Neural crest cell (in vitro differentiated cells): ENCODE measurements at regions not wholly inside any gene's neighbourhood (a gene's known extent, or its start where the extent isn't known, plus 50 kb on each side); places are given as distances from the start of the nearest gene placed in this dataset.
"Not testable (repeated sequence)": the region's sequence is repeated elsewhere in the genome, so short reads cannot be mapped to it uniquely, and the experiment has no call there.

Source experiments
- DNase-seq: peaks from one replicate; pipeline ENCODE4 v3.0.0; 2021; ENCODE audit warnings: low read depth, mixed read lengths, low spot score
- H3K27ac Mint-ChIP-seq: one replicate; pipeline ENCODE4 v1.8.0; 2021; ENCODE audit warnings: mild to moderate bottlenecking, mixed read lengths; ENCODE audit not compliant: unreplicated experiment
- H3K27me3 Mint-ChIP-seq: 2 replicates; pipeline ENCODE4 v1.8.0; 2021; ENCODE audit warnings: low read depth, mild to moderate bottlenecking, mixed read lengths
- H3K36me3 Mint-ChIP-seq: 2 replicates; pipeline ENCODE4 v1.8.0; 2021; ENCODE audit warnings: low read depth, mild to moderate bottlenecking, mixed read lengths
- H3K4me1 Mint-ChIP-seq: 2 replicates; pipeline ENCODE4 v1.8.0; 2021; ENCODE audit warnings: mixed read lengths
- H3K4me3 Mint-ChIP-seq: one replicate; pipeline ENCODE4 v1.8.0; 2021; ENCODE audit warnings: mild to moderate bottlenecking, mixed read lengths
- H3K9me3 Mint-ChIP-seq: 2 replicates; pipeline ENCODE4 v1.8.0; 2021; ENCODE audit warnings: mixed read lengths
- CTCF ChIP-seq: fragments of 200-600 bp; sonication (generic); conservative IDR thresholded peaks from 2 replicates; pipeline ENCODE4 v1.5.0; 2021; ENCODE audit warnings: antibody characterized with exemption, mild to moderate bottlenecking

GRCh38 chr2:52288596-52288995 lies 1256.7 kb upstream of the NRXN1 start:
- Mint-ChIP-seq H3K36me3 (no peaks in the 10 kb centered on the region), H3K27me3 (no peaks in the 10 kb centered on the region), H3K4me3 (no peak overlapping the region), H3K4me1 (peaks cover 29% of the 10 kb centered on the region), H3K27ac (no peak overlapping the region), H3K9me3 (no peaks in the 10 kb centered on the region)
- DNase-seq = no peak
- TF ChIP-seq CTCF = no peak

GRCh38 chr2:52269696-52270485 lies 1238.0 kb upstream of the NRXN1 start:
- DNase-seq = no peak
- TF ChIP-seq CTCF = no peak
- peaks cover 2% of the 10 kb centered on the region for H3K36me3 Mint-ChIP-seq
- H3K4me1 Mint-ChIP-seq = peaks cover under 1% of the 10 kb centered on the region
- peaks cover 17% of the 10 kb centered on the region for H3K9me3 Mint-ChIP-seq
- no peak overlapping the region for H3K27ac Mint-ChIP-seq
- H3K4me3 Mint-ChIP-seq = no peak overlapping the region
- H3K27me3 Mint-ChIP-seq = no peaks in the 10 kb centered on the region

DNA sequence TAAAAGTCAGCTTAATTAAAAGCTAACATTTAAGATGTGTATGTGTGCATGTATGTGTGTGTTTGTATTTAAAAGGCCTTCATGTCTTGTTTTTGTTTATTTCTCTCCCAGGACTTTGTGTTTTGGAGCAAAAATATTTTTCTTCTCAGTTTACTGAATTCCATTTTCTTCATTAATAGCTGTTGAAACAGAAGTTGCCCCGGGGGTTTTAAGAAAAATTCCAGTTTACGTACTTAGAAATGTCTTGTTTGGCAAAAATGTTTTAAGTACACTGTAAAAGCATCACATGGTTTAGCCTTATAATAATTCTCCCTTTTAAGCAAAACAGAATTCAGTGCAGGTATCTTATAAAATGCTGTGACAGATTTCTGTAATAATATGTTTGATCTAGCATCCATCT lies 1233.0 kb upstream of the NRXN1 start:
- Mint-ChIP-seq H3K27ac (no peak overlapping the region), H3K4me1 (peaks cover 5% of the 10 kb centered on the region), H3K36me3 (no peaks in the 10 kb centered on the region), H3K4me3 (no peak overlapping the region), H3K9me3 (peaks cover 6% of the 10 kb centered on the region), H3K27me3 (no peaks in the 10 kb centered on the region)
- no peak for TF ChIP-seq CTCF
- DNase-seq = no peak

DNA sequence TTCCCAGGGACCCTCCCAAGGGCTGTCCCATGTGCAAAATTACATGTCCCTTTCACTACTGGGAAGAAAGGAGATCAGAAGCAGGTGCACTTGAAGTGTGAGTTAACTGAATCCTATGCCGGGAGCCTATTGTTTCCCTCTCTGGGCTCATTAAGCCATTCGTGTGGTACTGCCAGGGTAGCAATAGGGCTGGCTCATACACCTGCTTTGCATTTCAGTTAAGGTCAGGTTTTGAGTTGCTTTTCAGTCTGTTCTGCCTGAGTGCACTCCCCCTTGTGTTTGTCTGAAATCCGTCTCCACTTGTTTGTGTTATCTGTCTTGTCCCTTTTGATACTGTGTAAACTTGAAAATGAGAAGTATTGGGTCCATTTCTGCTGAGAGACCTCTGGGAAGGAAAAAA lies 1232.6 kb upstream of the NRXN1 start:
- no peak for TF ChIP-seq CTCF
- H3K27me3 Mint-ChIP-seq = no peaks in the 10 kb centered on the region
- H3K27ac Mint-ChIP-seq = no peak overlapping the region
- H3K9me3 Mint-ChIP-seq = peaks cover 6% of the 10 kb centered on the region
- no peaks in the 10 kb centered on the region for H3K36me3 Mint-ChIP-seq
- no peak overlapping the region for H3K4me3 Mint-ChIP-seq
- DNase-seq = no peak
- H3K4me1 Mint-ChIP-seq = peaks cover 5% of the 10 kb centered on the region

DNA sequence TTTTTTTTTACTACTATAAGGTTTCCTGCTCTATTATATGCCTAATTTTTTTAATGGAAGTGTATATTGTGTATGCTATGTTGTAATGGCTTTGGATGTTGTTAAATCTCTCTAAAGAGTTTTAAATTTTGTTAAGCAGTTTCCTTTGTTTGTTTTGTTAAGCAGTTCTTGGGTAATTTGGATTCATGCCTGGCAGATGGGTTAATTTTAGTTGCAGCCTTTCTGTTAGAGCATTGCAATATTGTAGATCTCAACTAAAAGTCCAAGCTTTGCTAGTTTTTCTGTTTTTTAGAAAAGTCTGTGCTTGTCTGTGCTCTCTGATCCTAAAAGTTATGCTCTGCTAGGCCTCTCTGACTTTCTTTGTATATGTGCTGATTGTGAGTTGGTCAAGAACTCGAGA lies 1229.0 kb upstream of the NRXN1 start:
- DNase-seq = no peak
- no peaks in the 10 kb centered on the region for H3K27me3 Mint-ChIP-seq
- H3K36me3 Mint-ChIP-seq = no peaks in the 10 kb centered on the region
- H3K4me3 Mint-ChIP-seq = no peak overlapping the region
- no peak for TF ChIP-seq CTCF
- no peak overlapping the region for H3K27ac Mint-ChIP-seq
- no peaks in the 10 kb centered on the region for H3K9me3 Mint-ChIP-seq
- H3K4me1 Mint-ChIP-seq = peaks cover 5% of the 10 kb centered on the region

DNA sequence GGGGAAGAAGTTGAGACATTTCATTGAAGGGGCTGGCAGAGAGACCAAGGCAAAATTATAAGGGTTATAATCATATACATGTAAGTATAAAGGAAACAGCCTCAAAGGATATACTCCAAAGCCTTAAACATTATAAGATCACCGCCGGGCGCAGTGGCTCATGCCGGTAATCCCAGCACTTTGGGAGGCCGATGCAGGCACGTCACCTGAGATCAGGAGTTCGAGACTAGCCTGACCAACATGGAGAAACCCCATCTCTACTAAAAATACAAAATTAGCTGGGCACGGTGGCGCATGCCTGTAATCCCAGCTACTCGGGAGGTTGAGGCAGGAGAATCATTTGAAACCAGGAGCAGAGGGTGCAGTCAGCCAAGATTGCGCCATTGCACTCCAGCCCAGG lies 1227.0 kb upstream of the NRXN1 start:
- H3K9me3 Mint-ChIP-seq, H3K27me3 Mint-ChIP-seq, H3K36me3 Mint-ChIP-seq, H3K4me1 Mint-ChIP-seq, DNase-seq, H3K27ac Mint-ChIP-seq, H3K4me3 Mint-ChIP-seq: not testable (repeated sequence)
